B cell (primary cell): ENCODE measurements at regions not wholly inside any gene's neighbourhood (a gene's known extent, or its start where the extent isn't known, plus 50 kb on each side); places are given as distances from the start of the nearest gene placed in this dataset.
"Not testable (repeated sequence)": the region's sequence is repeated elsewhere in the genome, so short reads cannot be mapped to it uniquely, and the experiment has no call there.

ENCODE experiments used
- ATAC-seq: fragments of 200-7000 bp; cut with Tn5 transposase; one replicate; pipeline ENCODE4 v1.10.0; 2021; ENCODE audit warnings: low read depth, mild to moderate bottlenecking, moderate number of reproducible peaks, moderate library complexity
- CTCF ChIA-PET: fragments of 350-600 bp; sonication (Branson Sonifier 250); formaldehyde crosslinking; loops from one replicate; lab custom pipeline; 2021; ENCODE audit warnings: antibody characterized with exemption, inconsistent platforms; lab: Charles Lee
- POLR2A ChIA-PET: fragments of 350-600 bp; sonication (Branson Sonifier 250); formaldehyde crosslinking; loops from one replicate; lab custom pipeline; 2021; ENCODE audit warnings: antibody characterized with exemption; lab: Charles Lee
- DNase-seq: peaks from one replicate; pipeline ENCODE4 v3.0.0; 2013
- H2AFZ ChIP-seq: 2 replicates; pipeline ENCODE4 v1.6.1; 2012; ENCODE audit warnings: mild to moderate bottlenecking, low read depth, low read length; ENCODE audit not compliant: insufficient read depth, poor library complexity, severe bottlenecking
- H3K27ac ChIP-seq, 2 donors: 1 replicate in 1 of 2; 2 replicates in 1 of 2; pipeline ENCODE4 v1.5.1; 2012 to 2013; ENCODE audit warnings: low read length in 2 of 2, mild to moderate bottlenecking in 2 of 2, moderate library complexity in 1 of 2
- H3K27me3 ChIP-seq, 4 experiments: fragments of 200-600 bp in 1 of 4; sonication (generic) in 1 of 4; replicated peaks in 1 of 4; 1 replicate in 2 of 4; 2 replicates in 2 of 4; pipeline versions ENCODE4 v1.6.1 to v1.7.0; 2013 to 2016; ENCODE audit warnings: low read length in 3 of 4, mild to moderate bottlenecking in 2 of 4, mixed read lengths in 1 of 4, moderate library complexity in 1 of 4; ENCODE audit not compliant: insufficient read depth in 4 of 4, control insufficient read depth in 3 of 4; ENCODE audit errors: control extremely low read depth in 1 of 4
- H3K36me3 ChIP-seq, 2 experiments: replicated peaks in 1 of 2; 1 replicate in 1 of 2; 2 replicates in 1 of 2; pipeline versions ENCODE4 v1.6.1 to v1.7.1; 2013; ENCODE audit warnings: low read length in 1 of 2; ENCODE audit not compliant: insufficient read depth in 2 of 2, control insufficient read depth in 1 of 2; ENCODE audit errors: control extremely low read depth in 1 of 2, extremely low read depth in 1 of 2
- H3K4me1 ChIP-seq, 2 donors: fragments of 200-600 bp in 1 of 2; sonication (generic) in 1 of 2; 1 replicate in 1 of 2; 2 replicates in 1 of 2; pipeline versions ENCODE4 v1.5.1 to v1.6.1; 2013 to 2017; ENCODE audit warnings: low read length in 2 of 2; ENCODE audit not compliant: control insufficient read depth in 2 of 2, insufficient read depth in 2 of 2
- H3K4me2 ChIP-seq: replicated peaks from 2 replicates; pipeline ENCODE3; 2012; ENCODE audit warnings: mild to moderate bottlenecking, low read depth, low read length; ENCODE audit not compliant: poor library complexity, severe bottlenecking
- H3K4me3 ChIP-seq, 5 experiments: fragments of 200-600 bp in 1 of 5; sonication (generic) in 1 of 5; 1 replicate in 3 of 5; 2 replicates in 2 of 5; pipeline versions ENCODE4 v1.5.1 to v1.7.0; 2011 to 2016; ENCODE audit warnings: low read length in 4 of 5, mild to moderate bottlenecking in 4 of 5, low read depth in 2 of 5, control low read depth in 1 of 5, moderate library complexity in 1 of 5; ENCODE audit not compliant: insufficient read depth in 1 of 5; ENCODE audit errors: control extremely low read depth in 1 of 5, extremely low read depth in 1 of 5
- H3K79me2 ChIP-seq: fragments of 200-600 bp; sonication (generic); one replicate; pipeline ENCODE4 v1.6.0; 2016; ENCODE audit warnings: low read length; ENCODE audit not compliant: control insufficient read depth, insufficient read depth
- H3K9ac ChIP-seq: fragments of 200-600 bp; sonication (generic); 2 replicates; pipeline ENCODE4 v1.6.1; 2017; ENCODE audit warnings: mild to moderate bottlenecking, low read length, moderate library complexity
- H3K9me3 ChIP-seq, 3 donors: one replicate each; pipeline versions ENCODE4 v1.6.1 to v1.7.1; 2013; ENCODE audit warnings: low read length in 2 of 3; ENCODE audit not compliant: control insufficient read depth in 2 of 3, insufficient read depth in 1 of 3; ENCODE audit errors: control extremely low read depth in 1 of 3
- H4K20me1 ChIP-seq: 2 replicates; pipeline ENCODE4 v1.6.0; 2012; ENCODE audit warnings: mild to moderate bottlenecking, low read length; ENCODE audit not compliant: insufficient read depth, control insufficient read depth, poor library complexity, severe bottlenecking
- H3K27ac Mint-ChIP-seq: one replicate; pipeline ENCODE4 v1.8.0; 2021; ENCODE audit warnings: mixed read lengths
- H3K27me3 Mint-ChIP-seq: one replicate; pipeline ENCODE4 v1.8.0; 2021; ENCODE audit warnings: mixed read lengths
- H3K4me1 Mint-ChIP-seq: one replicate; pipeline ENCODE4 v1.8.0; 2021; ENCODE audit warnings: mixed read lengths
- H3K4me3 Mint-ChIP-seq: one replicate; pipeline ENCODE4 v1.8.0; 2021; ENCODE audit warnings: mixed read lengths
- H3K9me3 Mint-ChIP-seq: one replicate; pipeline ENCODE4 v1.8.0; 2022; ENCODE audit warnings: mixed read lengths; ENCODE audit not compliant: insufficient read depth
- EZH2 ChIP-seq: IDR thresholded peaks from 2 replicates; pipeline ENCODE4 v1.6.1; 2012; ENCODE audit warnings: borderline replicate concordance, low read depth, mild to moderate bottlenecking, moderate library complexity, low read length; ENCODE audit not compliant: insufficient read depth, poor library complexity, severe bottlenecking
- WGBS: methylation state at CpG from one replicate; pipeline ENCODE4 v1.1.5; 2013; ENCODE audit warnings: missing lambda C conversion rate; ENCODE audit not compliant: insufficient coverage; 5-methylcytosine and 5-hydroxymethylcytosine counted together
- intact Hi-C: fragments of 100-400 bp; cut with micrococcal nuclease; formaldehyde crosslinking; loops from one replicate; pipeline ENCODE4 v1.10.0; 2022
- TF ChIP-seq, protein P1 (sequence below): fragments of 200-600 bp; IDR thresholded peaks from one replicate; pipeline ENCODE4 v1.8.0; 2022; ENCODE audit warnings: antibody characterized with exemption, mild to moderate bottlenecking

GRCh38 chr11:15349413-15349812 is 234.7 kb downstream of the INSC start:
- WGBS = no CpG with 5 or more reads among the region's 1 CpG
- intact Hi-C loops = no loop called here
- Histone ChIP-seq H3K9ac (no peak overlapping the region), H3K27ac (no peak overlapping the region), H3K36me3 (no peaks in the 10 kb centered on the region), H3K4me3 (no peak overlapping the region), H3K9me3 (no peaks in the 10 kb centered on the region), H3K27me3 (no peaks in the 10 kb centered on the region), H4K20me1 (no peaks in the 10 kb centered on the region), H3K79me2 (no peaks in the 10 kb centered on the region), H3K4me1 (no peaks in the 10 kb centered on the region), H3K4me2 (no peak overlapping the region), H2AFZ (no peak overlapping the region)
- TF ChIP-seq EZH2 = no peak
- TF ChIP-seq, protein P1, sequence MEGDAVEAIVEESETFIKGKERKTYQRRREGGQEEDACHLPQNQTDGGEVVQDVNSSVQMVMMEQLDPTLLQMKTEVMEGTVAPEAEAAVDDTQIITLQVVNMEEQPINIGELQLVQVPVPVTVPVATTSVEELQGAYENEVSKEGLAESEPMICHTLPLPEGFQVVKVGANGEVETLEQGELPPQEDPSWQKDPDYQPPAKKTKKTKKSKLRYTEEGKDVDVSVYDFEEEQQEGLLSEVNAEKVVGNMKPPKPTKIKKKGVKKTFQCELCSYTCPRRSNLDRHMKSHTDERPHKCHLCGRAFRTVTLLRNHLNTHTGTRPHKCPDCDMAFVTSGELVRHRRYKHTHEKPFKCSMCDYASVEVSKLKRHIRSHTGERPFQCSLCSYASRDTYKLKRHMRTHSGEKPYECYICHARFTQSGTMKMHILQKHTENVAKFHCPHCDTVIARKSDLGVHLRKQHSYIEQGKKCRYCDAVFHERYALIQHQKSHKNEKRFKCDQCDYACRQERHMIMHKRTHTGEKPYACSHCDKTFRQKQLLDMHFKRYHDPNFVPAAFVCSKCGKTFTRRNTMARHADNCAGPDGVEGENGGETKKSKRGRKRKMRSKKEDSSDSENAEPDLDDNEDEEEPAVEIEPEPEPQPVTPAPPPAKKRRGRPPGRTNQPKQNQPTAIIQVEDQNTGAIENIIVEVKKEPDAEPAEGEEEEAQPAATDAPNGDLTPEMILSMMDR = no peak
- no peak overlapping the region for H3K27ac Mint-ChIP-seq
- no peak overlapping the region for H3K4me3 Mint-ChIP-seq
- DNase-seq (no peak), ATAC-seq (no peak)
- H3K27me3 Mint-ChIP-seq = no peaks in the 10 kb centered on the region
- POLR2A ChIA-PET = no interaction called here
- H3K4me1 Mint-ChIP-seq = no peaks in the 10 kb centered on the region
- CTCF ChIA-PET = no interaction called here
- no peaks in the 10 kb centered on the region for H3K9me3 Mint-ChIP-seq

DNA sequence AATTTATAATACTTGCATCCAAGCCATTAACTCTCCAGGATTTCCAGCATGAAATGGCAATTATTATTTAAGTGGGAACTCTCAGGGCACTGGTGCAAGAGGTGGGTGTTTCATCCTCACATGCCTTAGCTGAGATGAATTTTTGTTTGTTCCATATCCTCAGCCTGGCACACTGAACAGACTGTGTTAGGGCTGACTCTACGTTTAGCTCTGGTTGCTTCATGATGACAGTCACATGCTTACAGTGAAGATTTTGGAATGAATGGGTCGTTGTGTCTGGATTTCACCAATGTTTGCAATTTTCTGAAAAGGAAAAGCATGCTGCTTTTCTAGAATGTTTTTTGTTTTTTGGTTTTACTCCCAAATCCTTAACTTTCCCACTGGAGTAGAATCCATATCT is 246.6 kb downstream of the INSC start:
- no peaks in the 10 kb centered on the region for H3K27me3 ChIP-seq
- no peaks in the 10 kb centered on the region for H3K9me3 Mint-ChIP-seq
- no peaks in the 10 kb centered on the region for H3K4me1 Mint-ChIP-seq
- no peak overlapping the region for H2AFZ ChIP-seq
- H3K9ac ChIP-seq = no peak overlapping the region
- no peak for DNase-seq
- H3K4me1 ChIP-seq = no peaks in the 10 kb centered on the region
- TF ChIP-seq, protein P1 = no peak
- no peak for TF ChIP-seq EZH2
- H3K27ac ChIP-seq = no peak overlapping the region
- H3K36me3 ChIP-seq = no peaks in the 10 kb centered on the region
- no peak overlapping the region for H3K27ac Mint-ChIP-seq
- peaks cover 5% of the 10 kb centered on the region for H3K27me3 Mint-ChIP-seq
- POLR2A ChIA-PET = no interaction called here
- WGBS = 51% methylated on average over 2 of the region's 2 CpGs
- H3K4me2 ChIP-seq = no peak overlapping the region
- no peaks in the 10 kb centered on the region for H3K79me2 ChIP-seq
- no peaks in the 10 kb centered on the region for H3K9me3 ChIP-seq
- H3K4me3 ChIP-seq = no peak overlapping the region
- H3K4me3 Mint-ChIP-seq = no peak overlapping the region
- no peak for ATAC-seq
- CTCF ChIA-PET = no interaction called here
- intact Hi-C loops = no loop called here
- no peaks in the 10 kb centered on the region for H4K20me1 ChIP-seq

DNA sequence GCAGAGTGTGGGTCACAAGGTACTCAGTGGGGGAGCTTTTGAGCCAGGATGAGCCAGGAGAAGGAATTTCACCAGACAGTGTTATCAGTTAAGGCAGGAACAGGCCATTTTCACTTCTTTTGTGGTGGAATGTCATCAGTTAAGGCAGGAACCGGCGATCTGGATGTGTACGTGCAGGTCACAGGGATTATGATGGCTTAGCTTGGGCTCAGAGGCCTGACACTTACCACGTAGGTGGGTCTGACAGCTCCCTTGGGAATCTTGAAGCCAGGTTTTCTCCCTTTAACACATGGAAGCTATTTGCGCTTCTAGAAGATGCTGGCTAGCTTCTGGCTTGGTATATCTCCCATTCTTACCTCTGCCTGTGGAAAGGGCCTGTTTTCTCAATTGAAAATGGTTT is 250.6 kb downstream of the INSC start:
- H2AFZ ChIP-seq, H3K4me2 ChIP-seq, H3K4me1 Mint-ChIP-seq, H3K27me3 ChIP-seq, H3K9me3 ChIP-seq, H3K9ac ChIP-seq, H3K36me3 ChIP-seq, H3K4me3 ChIP-seq, H3K79me2 ChIP-seq, H3K27me3 Mint-ChIP-seq, H3K4me1 ChIP-seq, H3K27ac Mint-ChIP-seq, H4K20me1 ChIP-seq, CTCF ChIA-PET, H3K27ac ChIP-seq, POLR2A ChIA-PET, H3K9me3 Mint-ChIP-seq, ATAC-seq, H3K4me3 Mint-ChIP-seq, DNase-seq, intact Hi-C loops: not testable (repeated sequence)
- WGBS = 85% methylated on average over 4 of the region's 5 CpGs
